ENCODE measurements at regions not wholly inside any gene's neighbourhood (a gene's known extent, or its start where the extent isn't known, plus 50 kb on each side); places are given as distances from the start of the nearest gene placed in this dataset.
A peak's percentile ranks its signal among the peaks of the same experiment; 100 is the strongest.

GRCh38 chr14:49972131-49972671 is 79.3 kb downstream of the ARF6 start:
- Histone ChIP-seq H3K4me2 (replicated peaks; ENCODE audit: low read depth, low read length, poor library complexity, severe bottlenecking) (peak overlapping the region; percentile 74), H3K27ac (ENCODE audit: low read length in 2 of 2) (peak overlapping the region; percentile 98 to 99), H3K79me2 (ENCODE audit: control insufficient read depth, insufficient read depth, low read length) (no peaks in the 10 kb centered on the region), H3K36me3 (replicated peaks in 1 of 2; ENCODE audit: control extremely low read depth in 1 of 2, control insufficient read depth in 1 of 2, extremely low read depth in 1 of 2, insufficient read depth in 2 of 2, low read length in 1 of 2) (no peaks in the 10 kb centered on the region), H3K27me3 (replicated peaks in 1 of 4; ENCODE audit: control extremely low read depth in 1 of 4, control insufficient read depth in 3 of 4, insufficient read depth in 4 of 4, low read length in 3 of 4) (no peaks in the 10 kb centered on the region), H3K4me1 (ENCODE audit: control insufficient read depth in 2 of 2, insufficient read depth in 2 of 2, low read length in 2 of 2) (peaks cover 65 to 76% of the 10 kb centered on the region in 2 donors), H2AFZ (ENCODE audit: insufficient read depth, low read depth, low read length, poor library complexity, severe bottlenecking) (peak overlapping the region; percentile 84), H3K4me3 (ENCODE audit: control extremely low read depth in 1 of 5, extremely low read depth in 1 of 5, insufficient read depth in 1 of 5, low read depth in 2 of 5, low read length in 4 of 5) (peak overlapping the region in 1 of 5 experiments; percentile 30), H4K20me1 (ENCODE audit: control insufficient read depth, insufficient read depth, low read length, poor library complexity, severe bottlenecking) (no peaks in the 10 kb centered on the region), H3K9me3 (ENCODE audit: control extremely low read depth in 1 of 3, control insufficient read depth in 2 of 3, insufficient read depth in 1 of 3, low read length in 2 of 3) (no peaks in the 10 kb centered on the region), H3K9ac (ENCODE audit: low read length) (peak overlapping the region; percentile 58)
- TF ChIP-seq, protein P1, sequence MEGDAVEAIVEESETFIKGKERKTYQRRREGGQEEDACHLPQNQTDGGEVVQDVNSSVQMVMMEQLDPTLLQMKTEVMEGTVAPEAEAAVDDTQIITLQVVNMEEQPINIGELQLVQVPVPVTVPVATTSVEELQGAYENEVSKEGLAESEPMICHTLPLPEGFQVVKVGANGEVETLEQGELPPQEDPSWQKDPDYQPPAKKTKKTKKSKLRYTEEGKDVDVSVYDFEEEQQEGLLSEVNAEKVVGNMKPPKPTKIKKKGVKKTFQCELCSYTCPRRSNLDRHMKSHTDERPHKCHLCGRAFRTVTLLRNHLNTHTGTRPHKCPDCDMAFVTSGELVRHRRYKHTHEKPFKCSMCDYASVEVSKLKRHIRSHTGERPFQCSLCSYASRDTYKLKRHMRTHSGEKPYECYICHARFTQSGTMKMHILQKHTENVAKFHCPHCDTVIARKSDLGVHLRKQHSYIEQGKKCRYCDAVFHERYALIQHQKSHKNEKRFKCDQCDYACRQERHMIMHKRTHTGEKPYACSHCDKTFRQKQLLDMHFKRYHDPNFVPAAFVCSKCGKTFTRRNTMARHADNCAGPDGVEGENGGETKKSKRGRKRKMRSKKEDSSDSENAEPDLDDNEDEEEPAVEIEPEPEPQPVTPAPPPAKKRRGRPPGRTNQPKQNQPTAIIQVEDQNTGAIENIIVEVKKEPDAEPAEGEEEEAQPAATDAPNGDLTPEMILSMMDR (IDR thresholded peaks at IDR 0.05), result no peak
- no peak for TF ChIP-seq EZH2 (IDR thresholded peaks at IDR 0.05; ENCODE audit: borderline replicate concordance, insufficient read depth, low read depth, low read length, poor library complexity, severe bottlenecking)
- no peak for ATAC-seq (ENCODE audit: low read depth)
- Mint-ChIP-seq H3K27ac (peak overlapping the region; percentile 97), H3K4me3 (peak overlapping the region; percentile 55), H3K9me3 (ENCODE audit: insufficient read depth) (no peaks in the 10 kb centered on the region), H3K4me1 (peaks cover 67% of the 10 kb centered on the region), H3K27me3 (no peaks in the 10 kb centered on the region)
- intact Hi-C loops (cut with micrococcal nuclease), result no loop called here
- ChIA-PET CTCF (interaction anchor here (0.6 to 4.6 kb wide), 20 partner anchors 8 to 133 kb away, joined by 3 to 51 read pairs (median 4); partner anchors contain the start of gene ARF6), POLR2A (interaction anchor here (0.6 to 3.5 kb wide), 11 partner anchors 11 to 111 kb away, joined by 3 to 45 read pairs (median 9); partner anchors contain the start of gene ARF6)
- peak; percentile 37 for DNase-seq
- 0% methylated on average over 3 of the region's 5 CpGs for WGBS (ENCODE audit: insufficient coverage)

DNA sequence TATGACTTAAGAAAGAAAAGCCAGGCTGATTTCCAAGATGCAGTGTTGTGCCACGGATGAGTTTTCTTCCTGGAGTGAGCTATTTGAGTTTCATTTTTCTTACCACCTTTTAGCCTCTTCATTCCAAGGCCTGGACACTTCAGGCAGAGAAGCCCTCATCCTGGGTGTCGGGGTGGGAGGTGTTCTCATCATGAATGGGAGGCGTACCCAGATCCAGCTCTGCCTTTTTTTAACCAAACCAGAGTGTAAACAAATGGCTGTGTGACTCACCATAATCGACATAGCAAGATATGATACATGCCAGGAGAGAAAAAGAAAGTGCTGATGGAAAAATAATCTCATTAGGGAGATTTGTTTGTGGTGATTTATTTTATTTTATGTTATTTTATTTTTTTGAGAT is 79.9 kb downstream of the ARF6 start:
- intact Hi-C loops (cut with micrococcal nuclease), result no loop called here
- Mint-ChIP-seq H3K27ac (peak overlapping the region; percentile 97), H3K27me3 (no peaks in the 10 kb centered on the region), H3K4me3 (peak overlapping the region; percentile 55), H3K4me1 (peaks cover 72% of the 10 kb centered on the region), H3K9me3 (ENCODE audit: insufficient read depth) (no peaks in the 10 kb centered on the region)
- ChIA-PET POLR2A (interaction anchor here (0.8 to 3.5 kb wide), 3 partner anchors 27 to 105 kb away, joined by 3 to 45 read pairs (median 13); no protein-coding TSS in a partner anchor), CTCF (interaction anchor here (0.6 to 4.6 kb wide), 11 partner anchors 7 to 125 kb away, joined by 3 to 51 read pairs (median 4); partner anchors contain the start of gene ARF6)
- peak overlapping the region; percentile 58 for H3K9ac ChIP-seq (ENCODE audit: low read length)
- H3K36me3 ChIP-seq (replicated peaks in 1 of 2; ENCODE audit: control extremely low read depth in 1 of 2, control insufficient read depth in 1 of 2, extremely low read depth in 1 of 2, insufficient read depth in 2 of 2, low read length in 1 of 2), result no peaks in the 10 kb centered on the region
- H2AFZ ChIP-seq (ENCODE audit: insufficient read depth, low read depth, low read length, poor library complexity, severe bottlenecking), result peak overlapping the region; percentile 84
- peak overlapping the region; percentile 74 for H3K4me2 ChIP-seq (replicated peaks; ENCODE audit: low read depth, low read length, poor library complexity, severe bottlenecking)
- no peaks in the 10 kb centered on the region for H3K79me2 ChIP-seq (ENCODE audit: control insufficient read depth, insufficient read depth, low read length)
- H4K20me1 ChIP-seq (ENCODE audit: control insufficient read depth, insufficient read depth, low read length, poor library complexity, severe bottlenecking), result no peaks in the 10 kb centered on the region
- H3K27me3 ChIP-seq (replicated peaks in 1 of 4; ENCODE audit: control extremely low read depth in 1 of 4, control insufficient read depth in 3 of 4, insufficient read depth in 4 of 4, low read length in 3 of 4), result no peaks in the 10 kb centered on the region
- H3K9me3 ChIP-seq (ENCODE audit: control extremely low read depth in 1 of 3, control insufficient read depth in 2 of 3, insufficient read depth in 1 of 3, low read length in 2 of 3), result no peaks in the 10 kb centered on the region
- DNase-seq (no peak), ATAC-seq (ENCODE audit: low read depth) (no peak)
- H3K27ac ChIP-seq (ENCODE audit: low read length in 2 of 2), result peak overlapping the region; percentile 98 to 99
- peak overlapping the region in 1 of 5 experiments; percentile 30 for H3K4me3 ChIP-seq (ENCODE audit: control extremely low read depth in 1 of 5, extremely low read depth in 1 of 5, insufficient read depth in 1 of 5, low read depth in 2 of 5, low read length in 4 of 5)
- TF ChIP-seq EZH2 (IDR thresholded peaks at IDR 0.05; ENCODE audit: borderline replicate concordance, insufficient read depth, low read depth, low read length, poor library complexity, severe bottlenecking), result no peak
- TF ChIP-seq, protein P1 (IDR thresholded peaks at IDR 0.05), result no peak
- peaks cover 71 to 82% of the 10 kb centered on the region in 2 donors for H3K4me1 ChIP-seq (ENCODE audit: control insufficient read depth in 2 of 2, insufficient read depth in 2 of 2, low read length in 2 of 2)
- WGBS (ENCODE audit: insufficient coverage), result no CpG with 5 or more reads among the region's 4 CpGs
